PC-3 (cell line): ENCODE measurements at regions not wholly inside any gene's neighbourhood (a gene's known extent, or its start where the extent isn't known, plus 50 kb on each side); places are given as distances from the start of the nearest gene placed in this dataset.

ENCODE experiments used
- ATAC-seq: fragments of 200-7000 bp; cut with Tn5 transposase; 2 replicates; pipeline ENCODE4 v1.9.1; 2020; ENCODE audit warnings: mild to moderate bottlenecking, moderate library complexity
- BruUV-seq: library from RNA; stranded (reverse); fragments of 400-500 nt; replicated peaks from 2 replicates; lab custom pipeline; 2021; lab: Mats Ljungman, UMichigan
- CTCF ChIA-PET: fragments of 300-600 bp; sonication (Branson Sonifier 250); formaldehyde crosslinking; loops from one replicate; lab custom pipeline; 2022; ENCODE audit warnings: antibody characterized with exemption; lab: Charles Lee
- POLR2A ChIA-PET: fragments of 300-600 bp; sonication (Branson Sonifier 250); formaldehyde crosslinking; loops from one replicate; lab custom pipeline; 2022; ENCODE audit warnings: antibody characterized with exemption; ENCODE audit not compliant: unreplicated experiment; lab: Charles Lee
- DNase-seq: peaks from one replicate; pipeline ENCODE4 v3.0.0-alpha.2; 2015
- H2AFZ ChIP-seq: fragments of 300-600 bp; sonication (generic); 2 replicates; pipeline ENCODE4 v1.6.0; 2016; ENCODE audit warnings: antibody characterized with exemption, low read length
- H3F3A ChIP-seq: fragments of 300-600 bp; sonication (generic); one replicate; pipeline ENCODE4 v1.6.0; 2017; ENCODE audit warnings: antibody characterized with exemption, low read length, control low read depth, mild to moderate bottlenecking; ENCODE audit not compliant: unreplicated experiment
- H3K27ac ChIP-seq: fragments of 300-600 bp; sonication (generic); 2 replicates; pipeline ENCODE4 v1.5.1; 2016; ENCODE audit warnings: mild to moderate bottlenecking, low read length
- H3K27me3 ChIP-seq: fragments of 300-600 bp; sonication (generic); 2 replicates; pipeline ENCODE4 v1.6.1; 2016; ENCODE audit warnings: low read length, mixed read lengths
- H3K36me3 ChIP-seq: fragments of 300-600 bp; sonication (generic); 2 replicates; pipeline ENCODE4 v1.6.1; 2016; ENCODE audit warnings: low read depth, mixed run types, low read length, mixed read lengths
- H3K4me1 ChIP-seq: fragments of 300-600 bp; sonication (generic); 2 replicates; pipeline ENCODE4 v1.5.1; 2016; ENCODE audit warnings: low read length; ENCODE audit not compliant: insufficient read depth
- H3K4me2 ChIP-seq: fragments of 300-600 bp; sonication (generic); 2 replicates; pipeline ENCODE4 v1.6.0; 2016; ENCODE audit warnings: low read length
- H3K4me3 ChIP-seq: fragments of 300-600 bp; sonication (generic); 2 replicates; pipeline ENCODE4 v1.5.1; 2016; ENCODE audit warnings: mild to moderate bottlenecking, low read length, mixed read lengths
- H3K79me2 ChIP-seq: fragments of 300-600 bp; sonication (generic); 2 replicates; pipeline ENCODE4 v1.6.1; 2017; ENCODE audit warnings: low read length, mixed read lengths
- H3K9ac ChIP-seq: fragments of 300-600 bp; sonication (generic); 2 replicates; pipeline ENCODE4 v1.6.0; 2016; ENCODE audit warnings: mild to moderate bottlenecking, low read length
- H3K9me2 ChIP-seq: fragments of 300-600 bp; sonication (generic); replicated peaks from 2 replicates; pipeline ENCODE4 v1.6.1; 2016; ENCODE audit warnings: mixed run types, low read length, mixed read lengths
- H3K9me3 ChIP-seq: fragments of 300-600 bp; sonication (generic); 2 replicates; pipeline ENCODE4 v1.6.1; 2016; ENCODE audit warnings: low read length, mixed read lengths
- H4K20me1 ChIP-seq: fragments of 300-600 bp; sonication (generic); 2 replicates; pipeline ENCODE4 v1.6.1; 2016; ENCODE audit warnings: low read length, mixed read lengths
- CTCF ChIP-seq: fragments of 300-600 bp; sonication (generic); conservative IDR thresholded peaks from 2 replicates; pipeline ENCODE4 v1.5.1; 2017; ENCODE audit warnings: antibody characterized with exemption, low read depth, mild to moderate bottlenecking, low read length
- EZH2 ChIP-seq: fragments of 300-600 bp; sonication (generic); IDR thresholded peaks from one replicate; pipeline ENCODE4 v1.6.1; 2017; ENCODE audit warnings: antibody characterized with exemption, mild to moderate bottlenecking, low read length; ENCODE audit not compliant: unreplicated experiment
- EZH2phosphoT487 ChIP-seq: fragments of 300-600 bp; sonication (generic); IDR thresholded peaks from 2 replicates; pipeline ENCODE4 v1.6.1; 2018; ENCODE audit warnings: mild to moderate bottlenecking, antibody characterized with exemption, low read length, borderline replicate concordance
- intact Hi-C: fragments of 100-400 bp; cut with micrococcal nuclease; formaldehyde crosslinking; loops from 2 replicates; pipeline ENCODE4 v1.9.0; 2023

- ATAC-seq = no peak
- Histone ChIP-seq H3K27ac (no peak overlapping the region), H3K27me3 (no peaks in the 10 kb centered on the region), H3K4me2 (no peak overlapping the region), H3F3A (no peaks in the 10 kb centered on the region), H3K36me3 (no peaks in the 10 kb centered on the region), H3K9me2 (no peaks in the 10 kb centered on the region), H2AFZ (no peak overlapping the region), H3K4me3 (no peak overlapping the region), H4K20me1 (no peaks in the 10 kb centered on the region), H3K9ac (no peak overlapping the region), H3K79me2 (no peaks in the 10 kb centered on the region), H3K9me3 (no peaks in the 10 kb centered on the region), H3K4me1 (no peaks in the 10 kb centered on the region)
- intact Hi-C loops = no loop called here
- ChIA-PET POLR2A (no interaction called here), CTCF (no interaction called here)
- no TSS peak for BruUV-seq
- no peak for DNase-seq
- TF ChIP-seq EZH2phosphoT487 (no peak), CTCF (no peak), EZH2 (no peak)
These were observed 381.4 kb downstream of the ADRA2A start for GRCh38 chr10:111458256-111458655.

GRCh38 chr10:111459967-111460366 lies 383.1 kb downstream of the ADRA2A start:
- Histone ChIP-seq H3K4me3 (no peak overlapping the region), H3K4me2 (no peak overlapping the region), H3K27me3 (no peaks in the 10 kb centered on the region), H4K20me1 (no peaks in the 10 kb centered on the region), H3F3A (no peaks in the 10 kb centered on the region), H3K79me2 (no peaks in the 10 kb centered on the region), H3K4me1 (no peaks in the 10 kb centered on the region), H3K27ac (no peak overlapping the region), H3K9ac (no peak overlapping the region), H3K9me2 (no peaks in the 10 kb centered on the region), H2AFZ (no peak overlapping the region), H3K36me3 (no peaks in the 10 kb centered on the region), H3K9me3 (no peaks in the 10 kb centered on the region)
- DNase-seq (no peak), ATAC-seq (no peak)
- ChIA-PET POLR2A (no interaction called here), CTCF (no interaction called here)
- TF ChIP-seq CTCF (no peak), EZH2 (no peak), EZH2phosphoT487 (no peak)
- intact Hi-C loops = no loop called here
- BruUV-seq = no TSS peak

- H2AFZ ChIP-seq = no peak overlapping the region
- no peaks in the 10 kb centered on the region for H4K20me1 ChIP-seq
- intact Hi-C loops = no loop called here
- TF ChIP-seq EZH2 = no peak
- TF ChIP-seq EZH2phosphoT487 = no peak
- no peak for TF ChIP-seq CTCF
- CTCF ChIA-PET = no interaction called here
- H3K27me3 ChIP-seq = no peaks in the 10 kb centered on the region
- H3K9ac ChIP-seq = no peak overlapping the region
- no peak overlapping the region for H3K27ac ChIP-seq
- no TSS peak for BruUV-seq
- H3K79me2 ChIP-seq = no peaks in the 10 kb centered on the region
- DNase-seq = no peak
- no peak for ATAC-seq
- H3F3A ChIP-seq = no peaks in the 10 kb centered on the region
- no peaks in the 10 kb centered on the region for H3K9me2 ChIP-seq
- no peaks in the 10 kb centered on the region for H3K9me3 ChIP-seq
- H3K36me3 ChIP-seq = no peaks in the 10 kb centered on the region
- POLR2A ChIA-PET = no interaction called here
- no peaks in the 10 kb centered on the region for H3K4me1 ChIP-seq
- no peak overlapping the region for H3K4me3 ChIP-seq
- no peak overlapping the region for H3K4me2 ChIP-seq
These were observed 395.6 kb downstream of the ADRA2A start for GRCh38 chr10:111472445-111472844.
